Loucy (cell line): ENCODE measurements at regions not wholly inside any gene's neighbourhood (a gene's known extent, or its start where the extent isn't known, plus 50 kb on each side); places are given as distances from the start of the nearest gene placed in this dataset.

ENCODE experiments used
- H2AFZ ChIP-seq: fragments of 200-600 bp; sonication (generic); 2 replicates; pipeline ENCODE4 v1.6.0; 2016; ENCODE audit warnings: antibody characterized with exemption, mild to moderate bottlenecking, low read length, moderate library complexity
- H3F3A ChIP-seq: fragments of 200-600 bp; 2 replicates; pipeline ENCODE4 v1.6.0; 2016; ENCODE audit warnings: antibody characterized with exemption, low read depth, mild to moderate bottlenecking
- H3K27me3 ChIP-seq: fragments of 200-600 bp; sonication (generic); 2 replicates; pipeline ENCODE4 v1.6.1; 2014; ENCODE audit warnings: low read length, mild to moderate bottlenecking; ENCODE audit not compliant: insufficient read depth, poor library complexity, severe bottlenecking
- H3K36me3 ChIP-seq: fragments of 200-600 bp; sonication (generic); 2 replicates; pipeline ENCODE4 v1.6.1; 2016; ENCODE audit warnings: low read length; ENCODE audit not compliant: insufficient read depth
- H3K4me1 ChIP-seq: fragments of 200-600 bp; sonication (generic); 2 replicates; pipeline ENCODE4 v1.5.1; 2014; ENCODE audit warnings: low read length, mild to moderate bottlenecking; ENCODE audit not compliant: insufficient read depth, poor library complexity, severe bottlenecking
- H3K4me2 ChIP-seq: fragments of 200-600 bp; sonication (generic); 2 replicates; pipeline ENCODE4 v1.6.0; 2014; ENCODE audit warnings: antibody characterized with exemption, low read length, low read depth, mild to moderate bottlenecking; ENCODE audit not compliant: poor library complexity, severe bottlenecking
- H3K4me3 ChIP-seq: fragments of 200-600 bp; sonication (generic); 2 replicates; pipeline ENCODE4 v1.5.1; 2014; ENCODE audit warnings: low read length, mild to moderate bottlenecking, mixed read lengths; ENCODE audit not compliant: poor library complexity, severe bottlenecking
- H3K79me2 ChIP-seq: fragments of 200-600 bp; sonication (generic); 2 replicates; pipeline ENCODE4 v1.6.1; 2014; ENCODE audit warnings: low read length; ENCODE audit not compliant: insufficient read depth
- H3K9ac ChIP-seq: fragments of 200-600 bp; sonication (generic); 2 replicates; pipeline ENCODE4 v1.6.0; 2014; ENCODE audit warnings: mild to moderate bottlenecking, low read depth, low read length, moderate library complexity; ENCODE audit not compliant: poor library complexity, severe bottlenecking
- H3K9me2 ChIP-seq: fragments of 200-600 bp; sonication (generic); replicated peaks from 2 replicates; pipeline ENCODE4 v1.6.1; 2016; ENCODE audit warnings: low read depth, low read length, mixed read lengths
- H3K9me3 ChIP-seq: fragments of 200-600 bp; sonication (generic); 2 replicates; pipeline ENCODE4 v1.6.1; 2014; ENCODE audit warnings: mild to moderate bottlenecking, antibody characterized with exemption, low read length, low read depth; ENCODE audit not compliant: insufficient read depth
- H4K20me1 ChIP-seq: fragments of 200-600 bp; sonication (generic); 2 replicates; pipeline ENCODE4 v1.6.0; 2014; ENCODE audit warnings: antibody characterized with exemption, low read length, mild to moderate bottlenecking; ENCODE audit not compliant: insufficient read depth, poor library complexity, severe bottlenecking
- EZH2phosphoT487 ChIP-seq: fragments of 200-600 bp; IDR thresholded peaks from 2 replicates; pipeline ENCODE4 v1.6.1; 2018; ENCODE audit warnings: antibody characterized with exemption, mild to moderate bottlenecking, moderate library complexity, borderline replicate concordance
- TF ChIP-seq, protein P1 (sequence below): fragments of 200-600 bp; sonication (generic); conservative IDR thresholded peaks from 2 replicates; pipeline ENCODE4 v1.5.1; 2014; ENCODE audit warnings: mild to moderate bottlenecking, antibody characterized with exemption, low read length

DNA sequence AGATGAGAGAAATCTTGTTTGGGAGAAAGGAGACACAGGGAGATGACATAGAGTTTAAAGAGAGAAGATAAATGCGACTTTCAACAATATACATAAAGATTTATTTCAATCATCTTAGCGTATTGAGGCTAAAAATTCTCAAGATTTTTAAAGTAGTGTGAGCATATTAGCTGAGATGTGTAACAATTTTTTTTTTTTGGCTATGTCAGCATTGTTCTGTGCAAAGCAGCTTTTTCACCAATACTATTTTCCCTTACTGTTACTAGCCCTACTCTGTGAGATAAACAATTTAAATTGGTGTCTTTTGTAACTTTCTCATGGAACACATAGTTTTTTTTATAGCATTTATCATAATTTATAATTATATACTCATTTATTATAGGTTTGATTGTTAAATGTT is 185.2 kb upstream of the ZNF385D start:
- no peak overlapping the region for H3K9ac ChIP-seq
- no peak overlapping the region for H2AFZ ChIP-seq
- H3F3A ChIP-seq, result no peaks in the 10 kb centered on the region
- no peaks in the 10 kb centered on the region for H3K79me2 ChIP-seq
- H3K4me3 ChIP-seq, result no peak overlapping the region
- no peak for TF ChIP-seq EZH2phosphoT487
- TF ChIP-seq, protein P1, sequence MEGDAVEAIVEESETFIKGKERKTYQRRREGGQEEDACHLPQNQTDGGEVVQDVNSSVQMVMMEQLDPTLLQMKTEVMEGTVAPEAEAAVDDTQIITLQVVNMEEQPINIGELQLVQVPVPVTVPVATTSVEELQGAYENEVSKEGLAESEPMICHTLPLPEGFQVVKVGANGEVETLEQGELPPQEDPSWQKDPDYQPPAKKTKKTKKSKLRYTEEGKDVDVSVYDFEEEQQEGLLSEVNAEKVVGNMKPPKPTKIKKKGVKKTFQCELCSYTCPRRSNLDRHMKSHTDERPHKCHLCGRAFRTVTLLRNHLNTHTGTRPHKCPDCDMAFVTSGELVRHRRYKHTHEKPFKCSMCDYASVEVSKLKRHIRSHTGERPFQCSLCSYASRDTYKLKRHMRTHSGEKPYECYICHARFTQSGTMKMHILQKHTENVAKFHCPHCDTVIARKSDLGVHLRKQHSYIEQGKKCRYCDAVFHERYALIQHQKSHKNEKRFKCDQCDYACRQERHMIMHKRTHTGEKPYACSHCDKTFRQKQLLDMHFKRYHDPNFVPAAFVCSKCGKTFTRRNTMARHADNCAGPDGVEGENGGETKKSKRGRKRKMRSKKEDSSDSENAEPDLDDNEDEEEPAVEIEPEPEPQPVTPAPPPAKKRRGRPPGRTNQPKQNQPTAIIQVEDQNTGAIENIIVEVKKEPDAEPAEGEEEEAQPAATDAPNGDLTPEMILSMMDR, result no peak
- H3K36me3 ChIP-seq, result no peaks in the 10 kb centered on the region
- no peaks in the 10 kb centered on the region for H3K9me2 ChIP-seq
- no peaks in the 10 kb centered on the region for H3K27me3 ChIP-seq
- H4K20me1 ChIP-seq, result no peaks in the 10 kb centered on the region
- H3K4me1 ChIP-seq, result no peaks in the 10 kb centered on the region
- no peak overlapping the region for H3K4me2 ChIP-seq
- no peaks in the 10 kb centered on the region for H3K9me3 ChIP-seq

DNA sequence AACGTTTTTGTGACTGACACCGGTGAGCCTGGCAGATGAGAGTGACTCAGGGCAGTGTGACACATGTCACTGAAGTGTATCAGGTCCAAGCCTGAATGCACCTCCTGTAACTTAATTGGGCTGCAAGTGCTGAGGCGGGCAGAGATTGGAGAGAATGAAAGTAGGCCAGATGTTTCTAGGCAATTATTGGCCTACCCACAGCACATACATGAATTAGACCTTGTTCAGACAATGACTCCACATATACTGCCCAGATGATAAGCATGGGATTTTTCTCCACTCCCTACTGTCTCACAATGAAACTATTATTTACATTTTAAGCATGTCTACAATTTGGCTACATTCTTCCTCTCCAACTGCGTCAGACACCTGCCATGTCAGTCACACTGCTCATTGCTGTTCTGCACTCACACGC is 187.3 kb upstream of the ZNF385D start:
- Histone ChIP-seq H4K20me1 (no peaks in the 10 kb centered on the region), H2AFZ (no peak overlapping the region), H3F3A (no peaks in the 10 kb centered on the region), H3K4me2 (no peak overlapping the region), H3K9ac (no peak overlapping the region), H3K9me2 (no peaks in the 10 kb centered on the region), H3K4me3 (no peak overlapping the region), H3K4me1 (no peaks in the 10 kb centered on the region), H3K9me3 (no peaks in the 10 kb centered on the region), H3K36me3 (no peaks in the 10 kb centered on the region), H3K27me3 (no peaks in the 10 kb centered on the region), H3K79me2 (no peaks in the 10 kb centered on the region)
- TF ChIP-seq, protein P1, result no peak
- TF ChIP-seq EZH2phosphoT487, result no peak

DNA sequence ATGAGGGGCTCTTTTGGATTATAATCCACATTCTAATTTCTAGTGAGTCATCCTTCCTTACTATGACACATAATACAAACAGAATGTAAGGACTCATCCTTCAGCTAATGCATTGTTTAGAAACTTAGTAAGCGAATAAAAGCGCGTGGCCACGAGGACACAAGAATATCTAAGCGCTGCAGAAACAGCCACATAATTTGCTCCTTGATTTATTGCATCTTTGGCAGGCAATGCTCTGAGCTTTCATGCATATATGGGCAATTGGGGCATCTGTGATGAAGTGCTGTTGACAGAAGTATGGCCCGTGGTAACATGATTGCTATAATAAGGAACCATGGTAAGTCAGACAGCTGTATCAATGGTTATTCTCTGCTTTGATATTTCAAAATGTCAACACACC is 191.3 kb upstream of the ZNF385D start:
- H2AFZ ChIP-seq, result no peak overlapping the region
- no peak overlapping the region for H3K9ac ChIP-seq
- H3K27me3 ChIP-seq, result no peaks in the 10 kb centered on the region
- H3K4me2 ChIP-seq, result no peak overlapping the region
- H3K36me3 ChIP-seq, result no peaks in the 10 kb centered on the region
- no peaks in the 10 kb centered on the region for H3F3A ChIP-seq
- TF ChIP-seq, protein P1, result no peak
- no peak for TF ChIP-seq EZH2phosphoT487
- no peaks in the 10 kb centered on the region for H4K20me1 ChIP-seq
- H3K79me2 ChIP-seq, result no peaks in the 10 kb centered on the region
- H3K9me2 ChIP-seq, result no peaks in the 10 kb centered on the region
- no peaks in the 10 kb centered on the region for H3K4me1 ChIP-seq
- H3K9me3 ChIP-seq, result no peaks in the 10 kb centered on the region
- no peak overlapping the region for H3K4me3 ChIP-seq
